ENCODE measurements at regions not wholly inside any gene's neighbourhood (a gene's known extent, or its start where the extent isn't known, plus 50 kb on each side); places are given as distances from the start of the nearest gene placed in this dataset.

DNA sequence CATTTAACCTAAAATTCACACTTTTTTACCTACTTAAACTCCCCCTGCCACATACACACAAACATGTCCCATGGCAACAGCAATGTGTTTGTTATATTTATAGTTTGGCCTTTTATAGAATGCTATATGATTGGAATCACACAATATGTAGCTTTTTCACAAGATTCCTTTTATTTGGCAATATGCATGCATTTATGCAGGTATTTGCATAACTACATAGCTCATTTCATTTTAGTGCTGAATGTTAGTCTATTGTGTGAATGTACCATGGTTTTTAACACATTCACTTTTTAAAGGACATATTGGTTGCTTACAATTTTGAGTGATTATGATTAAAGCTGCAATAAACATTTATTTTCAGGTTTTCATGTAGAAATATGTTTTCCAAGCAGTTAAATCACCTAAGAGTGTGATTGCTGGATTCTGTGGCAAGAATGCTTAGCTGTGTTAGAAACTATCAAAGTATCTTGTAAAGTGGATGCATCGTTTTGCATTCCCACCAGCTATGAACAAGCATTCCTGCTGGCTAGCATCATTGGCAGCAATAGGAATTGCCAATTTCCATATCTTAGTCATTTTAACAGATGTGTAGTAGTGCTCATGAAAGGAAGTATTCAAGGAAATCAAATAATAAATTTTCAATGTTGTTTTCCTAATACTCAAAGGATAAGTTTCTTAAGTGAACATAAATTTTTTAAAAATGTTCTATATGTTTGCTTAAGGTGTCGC is 557.0 kb downstream of the SLITRK1 start:
- FAIRE-seq: no peak

DNA sequence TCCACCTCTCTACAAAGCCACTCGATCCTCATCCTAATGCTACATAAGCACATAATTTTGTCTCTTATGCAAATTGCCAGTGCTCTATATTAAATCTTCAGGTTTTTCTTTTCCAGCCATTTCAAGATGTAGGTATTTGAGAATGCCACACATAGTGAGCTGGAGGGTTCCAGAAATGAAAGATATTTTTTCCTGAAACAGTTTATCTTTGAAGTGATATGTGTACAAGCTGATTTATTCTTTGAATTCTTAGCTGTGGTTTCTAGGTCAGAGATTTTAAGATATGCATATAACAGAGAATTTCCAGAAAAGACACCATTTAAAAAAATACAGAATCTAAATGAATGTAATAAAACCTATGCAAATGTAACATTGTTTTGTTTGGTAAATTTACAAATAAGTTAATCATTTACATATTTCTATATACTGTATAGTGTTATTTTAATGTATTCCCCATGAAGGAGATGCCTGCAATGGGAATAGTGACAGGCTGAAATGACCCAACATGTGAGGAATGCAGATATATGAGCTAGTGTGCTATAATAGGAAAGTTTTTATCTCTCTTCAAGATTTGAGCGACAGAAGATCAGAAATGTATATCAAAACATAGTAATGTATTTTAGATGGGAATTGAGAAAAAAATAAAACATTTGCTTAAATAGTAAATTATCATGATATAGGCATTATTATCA is 570.2 kb downstream of the SLITRK1 start:
- no peak for FAIRE-seq

DNA sequence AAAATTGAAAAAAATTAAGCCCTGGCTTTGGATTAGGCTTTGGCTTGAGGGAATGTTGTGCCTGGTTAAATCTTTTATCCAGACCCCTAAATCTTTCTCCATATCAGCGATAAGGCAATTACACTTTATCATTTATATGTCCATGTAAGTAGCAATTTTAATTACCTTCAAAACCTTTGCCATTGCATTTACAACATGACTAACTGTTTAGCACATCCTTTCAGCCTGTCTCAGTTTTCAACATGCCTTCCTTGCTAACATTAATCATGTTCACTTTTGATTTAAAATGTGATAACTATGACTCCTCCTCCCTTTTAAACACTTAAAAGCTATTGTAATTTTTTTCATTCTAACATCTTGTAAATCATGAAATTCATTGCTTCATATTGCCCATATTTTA is 583.7 kb downstream of the SLITRK1 start:
- no peak for FAIRE-seq

DNA sequence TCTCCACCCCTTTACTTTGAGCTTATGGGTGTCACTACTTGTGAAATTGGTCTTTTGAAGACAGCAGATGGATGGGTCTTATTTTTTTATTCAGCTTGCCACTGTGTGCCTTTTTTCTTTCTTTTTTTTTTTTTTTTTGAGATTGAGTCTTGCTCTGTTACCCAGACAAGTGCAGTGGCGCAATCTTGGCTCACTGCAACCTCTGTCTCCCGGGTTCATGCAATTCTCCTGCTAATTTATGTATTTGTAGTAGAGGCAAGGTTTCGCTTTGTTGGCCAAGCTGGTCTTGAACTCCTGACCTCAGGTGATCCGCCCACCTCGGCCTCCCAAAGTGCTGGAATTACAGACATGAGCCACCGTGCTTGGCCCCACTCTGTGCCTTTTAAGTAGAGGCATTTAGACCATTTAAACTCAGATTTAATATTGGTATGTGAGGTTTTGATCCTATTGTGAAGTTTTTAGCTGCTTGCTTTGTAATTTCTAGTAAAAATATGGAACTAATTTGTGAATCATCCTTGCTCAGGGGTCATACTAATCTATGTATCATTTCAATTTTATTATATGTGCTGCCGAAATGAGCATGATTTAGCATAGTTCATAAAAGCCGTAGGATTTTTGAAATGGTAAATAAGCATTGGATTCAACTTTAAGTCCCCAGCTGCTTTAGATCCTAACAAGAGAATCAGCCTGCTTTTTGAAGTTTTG is 584.5 kb downstream of the SLITRK1 start:
- FAIRE-seq: no peak

GRCh38 chr13:83295686-83296085 is 586.6 kb downstream of the SLITRK1 start:
- FAIRE-seq: no peak

- no peak for FAIRE-seq
Measured at GRCh38 chr13:83286737-83287136, 595.5 kb downstream of the SLITRK1 start.

- FAIRE-seq: no peak
Measured at GRCh38 chr13:83281654-83282053, 600.6 kb downstream of the SLITRK1 start.

DNA sequence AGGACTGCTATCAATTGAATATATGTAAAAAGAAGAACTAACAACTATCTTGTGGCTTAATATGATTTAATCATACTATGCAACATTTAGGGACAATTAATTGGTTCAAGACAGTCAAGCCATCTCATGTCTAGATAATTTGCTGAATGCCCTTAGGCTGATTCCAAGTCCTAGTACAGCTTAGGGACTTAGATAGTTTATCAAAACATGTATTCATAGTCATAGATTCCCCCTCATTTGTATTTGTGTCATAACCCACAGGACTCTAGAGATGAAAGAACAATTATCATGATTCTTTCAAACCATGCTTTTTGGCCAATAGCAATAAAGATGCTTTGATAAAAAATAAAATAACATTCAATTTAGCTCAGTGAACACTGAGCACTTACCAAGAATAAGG is 607.6 kb downstream of the SLITRK1 start:
- FAIRE-seq: no peak

GRCh38 chr13:83272652-83273240 is 609.5 kb downstream of the SLITRK1 start:
- FAIRE-seq: no peak

DNA sequence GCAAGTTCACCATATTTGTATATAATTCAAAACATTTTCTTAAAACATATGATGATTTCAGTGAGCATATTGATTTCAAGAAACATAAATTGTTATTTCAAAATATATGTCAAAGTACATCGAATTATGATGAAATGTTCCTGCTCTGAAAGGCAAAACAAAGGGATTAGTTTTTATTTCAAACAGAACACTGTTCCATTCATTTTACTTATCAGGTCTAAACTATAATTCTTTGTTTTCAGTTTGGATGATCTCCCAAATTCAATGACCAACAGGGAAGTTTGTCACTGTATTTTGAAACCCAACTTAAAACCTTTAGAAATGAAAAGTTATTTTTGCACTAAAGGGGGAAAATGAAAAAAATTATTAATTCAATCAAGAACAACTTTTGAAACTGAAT is 610.2 kb downstream of the SLITRK1 start:
- FAIRE-seq: no peak

GRCh38 chr13:83265279-83265678 is 617.0 kb downstream of the SLITRK1 start:
- no peak for FAIRE-seq

DNA sequence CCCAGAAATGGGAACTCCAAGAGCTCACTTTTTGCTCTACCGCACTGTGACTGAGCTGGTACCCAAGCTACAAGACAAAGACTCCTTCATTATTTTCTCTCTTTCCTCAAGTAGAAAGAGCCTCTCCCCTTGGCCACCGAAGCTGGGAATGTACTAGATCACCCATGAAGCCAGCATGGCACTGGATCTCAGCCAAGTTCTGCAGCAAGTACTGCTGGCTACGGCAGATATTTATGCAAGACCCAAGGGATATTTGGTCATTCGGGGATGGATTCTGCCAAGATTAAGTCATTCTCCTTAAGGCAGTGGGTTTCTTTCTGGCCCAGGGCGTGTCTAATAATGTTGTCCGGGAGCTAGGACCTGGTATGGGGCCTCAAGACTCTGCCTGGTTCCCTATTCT is 633.5 kb downstream of the SLITRK1 start:
- no peak for FAIRE-seq

- FAIRE-seq: no peak
Measured at GRCh38 chr13:83232626-83233025, 649.6 kb downstream of the SLITRK1 start.

- no peak for FAIRE-seq
Measured at GRCh38 chr13:83229574-83230305, 652.5 kb downstream of the SLITRK1 start.

DNA sequence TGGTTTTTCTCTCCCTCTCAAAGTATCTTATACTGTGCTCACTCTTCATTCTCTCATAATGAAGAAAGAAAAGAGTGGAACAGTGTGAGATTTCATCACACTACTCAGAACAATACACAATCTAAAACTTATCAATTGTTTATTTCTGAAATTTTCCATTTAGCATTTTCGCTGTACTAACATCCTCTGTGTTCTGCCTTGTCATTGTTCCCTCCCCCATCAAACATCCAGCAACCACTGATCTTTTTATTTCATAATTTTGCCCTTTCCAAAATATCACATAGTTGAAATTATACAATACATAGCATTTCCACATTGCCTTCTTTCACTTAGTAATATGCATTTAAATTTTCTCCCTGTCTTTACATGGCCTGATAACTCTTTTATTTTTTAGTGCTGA is 658.7 kb downstream of the SLITRK1 start:
- FAIRE-seq: no peak

- no peak for FAIRE-seq
Measured at GRCh38 chr13:83221813-83222241, 660.4 kb downstream of the SLITRK1 start.

GRCh38 chr13:83221256-83221655 is 661.0 kb downstream of the SLITRK1 start:
- no peak for FAIRE-seq

GRCh38 chr13:83220241-83220640 is 662.0 kb downstream of the SLITRK1 start:
- no peak for FAIRE-seq

DNA sequence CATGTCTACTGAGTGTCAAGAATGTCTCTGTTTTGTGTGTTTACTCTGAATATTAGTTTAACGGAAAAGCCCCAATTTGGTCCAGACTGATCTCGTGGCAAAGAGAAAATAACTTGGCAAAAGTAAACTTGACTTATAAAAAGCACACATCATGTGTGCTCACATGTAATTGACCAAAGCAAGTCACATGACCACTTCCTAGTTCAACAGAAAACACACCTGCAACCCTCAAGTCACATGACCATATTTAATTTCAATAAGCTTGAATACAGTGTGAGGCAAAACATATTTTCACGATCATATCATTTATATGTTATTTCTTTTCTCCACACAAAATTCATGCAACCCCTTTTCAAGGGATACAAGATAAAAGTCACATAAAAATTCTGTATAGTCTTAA is 662.4 kb downstream of the SLITRK1 start:
- no peak for FAIRE-seq

- no peak for FAIRE-seq
Measured at GRCh38 chr13:83216479-83217245, 665.6 kb downstream of the SLITRK1 start.

DNA sequence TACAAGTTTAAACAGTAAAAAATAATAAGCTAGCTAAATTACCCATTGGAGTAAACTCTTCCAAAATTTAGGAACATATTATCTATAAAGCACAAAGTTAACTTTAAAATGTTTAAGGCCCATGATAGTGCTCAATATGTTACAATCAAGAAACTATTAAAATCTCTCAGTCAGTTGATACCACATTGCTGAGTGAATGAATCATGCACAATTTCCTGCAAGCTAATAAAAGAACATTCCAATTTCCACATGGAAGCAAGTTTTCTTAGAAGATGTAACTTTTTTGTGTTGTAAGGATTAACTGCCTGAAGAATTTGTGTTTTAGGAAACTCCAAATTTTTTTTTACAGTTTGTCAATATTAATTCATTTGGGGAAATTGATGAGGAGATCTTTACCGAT is 666.6 kb downstream of the SLITRK1 start:
- FAIRE-seq: no peak

- FAIRE-seq: no peak
Measured at GRCh38 chr13:83214452-83214851, 667.8 kb downstream of the SLITRK1 start.

Measured in G401.6 (cell line).